ENCODE measurements at regions not wholly inside any gene's neighbourhood (a gene's known extent, or its start where the extent isn't known, plus 50 kb on each side); places are given as distances from the start of the nearest gene placed in this dataset.
"Not testable (repeated sequence)": the region's sequence is repeated elsewhere in the genome, so short reads cannot be mapped to it uniquely, and the experiment has no call there.

- no peak for DNase-seq (ENCODE audit: low read depth)
- no peak overlapping the region for H3K4me3 ChIP-seq (ENCODE audit: low read depth, low read length)
- in situ Hi-C loops (cut with HindIII; ENCODE audit: low sequenced_read_pairs), result no loop called here
- TF ChIP-seq CTCF (IDR thresholded peaks at IDR 0.05; ENCODE audit: low read depth, low read length, missing control alignments), result no peak
Observed at GRCh38 chr5:97267767-97268166, 84.7 kb upstream of the RIOK2 start.

DNA sequence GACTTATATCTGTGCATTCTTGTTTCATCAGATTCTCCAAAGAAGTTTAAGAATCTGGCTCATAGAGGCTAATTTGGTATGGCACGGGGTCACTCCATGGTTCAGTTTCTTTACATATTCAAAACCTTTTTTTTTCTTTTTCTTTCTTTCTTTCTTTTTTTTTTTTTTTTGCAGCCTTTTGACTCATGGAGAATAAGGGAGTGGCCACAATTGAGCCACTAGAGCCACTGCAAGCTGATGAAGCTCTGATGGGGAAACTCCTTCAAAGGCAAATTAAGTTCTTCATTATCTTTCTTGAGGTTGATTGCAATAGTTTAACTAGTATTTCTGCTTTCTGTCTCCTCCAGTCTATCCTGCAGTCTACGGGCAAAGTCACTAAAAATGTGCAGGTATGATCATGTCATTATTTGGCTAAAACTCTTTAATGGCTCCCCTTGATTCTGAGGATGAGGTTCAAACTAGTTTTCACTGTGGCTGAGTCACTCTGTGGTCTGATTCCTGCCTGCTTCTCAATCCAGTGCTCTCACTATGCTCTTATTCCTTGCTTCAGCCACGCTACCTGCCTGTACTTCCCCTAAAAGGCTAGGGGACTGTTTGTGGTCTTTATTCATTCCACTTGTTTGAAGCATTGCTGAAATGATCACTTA is 93.5 kb upstream of the RIOK2 start:
- no peak for TF ChIP-seq CTCF (IDR thresholded peaks at IDR 0.05; ENCODE audit: low read depth, low read length, missing control alignments)
- DNase-seq (ENCODE audit: low read depth), result no peak
- no peak overlapping the region for H3K4me3 ChIP-seq (ENCODE audit: low read depth, low read length)
- in situ Hi-C loops (cut with HindIII; ENCODE audit: low sequenced_read_pairs), result no loop called here

- no peak overlapping the region for H3K4me3 ChIP-seq (ENCODE audit: low read depth, low read length)
- DNase-seq (ENCODE audit: low read depth), result no peak
- no peak for TF ChIP-seq CTCF (IDR thresholded peaks at IDR 0.05; ENCODE audit: low read depth, low read length, missing control alignments)
- in situ Hi-C loops (cut with HindIII; ENCODE audit: low sequenced_read_pairs), result no loop called here
Observed at GRCh38 chr5:97281257-97281656, 98.2 kb upstream of the RIOK2 start.

DNA sequence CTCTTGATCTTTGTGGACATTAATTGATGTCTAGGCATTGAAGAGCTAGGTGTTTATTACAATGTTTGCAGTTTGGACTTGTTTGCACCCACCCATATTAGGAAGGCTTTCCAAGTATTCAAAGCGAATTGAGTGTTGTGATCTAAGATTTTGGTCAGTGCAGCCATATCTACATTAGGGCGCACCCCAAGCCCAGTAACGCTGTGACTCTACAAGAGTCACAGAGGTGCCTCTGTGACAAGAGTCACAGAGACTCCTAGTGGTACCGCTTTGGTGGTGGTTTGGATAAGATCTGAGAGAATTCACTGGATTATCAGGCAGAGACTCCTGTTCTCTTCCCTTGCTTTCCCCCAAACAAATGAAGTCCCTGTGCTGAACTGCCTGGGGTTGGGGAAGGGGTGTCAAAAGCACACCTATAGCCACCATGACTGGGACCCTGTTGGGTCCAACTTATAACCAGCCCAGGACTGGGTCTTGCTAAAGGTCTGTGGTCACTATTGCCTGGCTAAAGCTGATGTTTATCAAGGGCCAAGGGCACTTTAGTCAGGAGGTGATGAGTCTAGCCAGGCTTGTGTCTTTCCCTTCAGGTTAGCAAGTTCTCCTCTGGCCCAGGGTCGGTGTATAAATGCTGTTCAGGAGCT is 114.1 kb upstream of the RIOK2 start:
- H3K4me3 ChIP-seq (ENCODE audit: low read depth, low read length), result no peak overlapping the region
- TF ChIP-seq CTCF (IDR thresholded peaks at IDR 0.05; ENCODE audit: low read depth, low read length, missing control alignments), result peak; percentile 16
- DNase-seq (ENCODE audit: low read depth), result no peak
- in situ Hi-C loops (cut with HindIII; ENCODE audit: low sequenced_read_pairs), result no loop called here

- no peak for TF ChIP-seq CTCF (IDR thresholded peaks at IDR 0.05; ENCODE audit: low read depth, low read length, missing control alignments)
- H3K4me3 ChIP-seq (ENCODE audit: low read depth, low read length), result no peak overlapping the region
- in situ Hi-C loops (cut with HindIII; ENCODE audit: low sequenced_read_pairs), result no loop called here
- DNase-seq (ENCODE audit: low read depth), result no peak
Observed at GRCh38 chr5:97297704-97298091, 114.7 kb upstream of the RIOK2 start.

GRCh38 chr5:97301181-97301580 is 118.1 kb upstream of the RIOK2 start:
- DNase-seq (ENCODE audit: low read depth); H3K4me3 ChIP-seq (ENCODE audit: low read depth, low read length); in situ Hi-C loops (cut with HindIII; ENCODE audit: low sequenced_read_pairs): not testable (repeated sequence)

DNA sequence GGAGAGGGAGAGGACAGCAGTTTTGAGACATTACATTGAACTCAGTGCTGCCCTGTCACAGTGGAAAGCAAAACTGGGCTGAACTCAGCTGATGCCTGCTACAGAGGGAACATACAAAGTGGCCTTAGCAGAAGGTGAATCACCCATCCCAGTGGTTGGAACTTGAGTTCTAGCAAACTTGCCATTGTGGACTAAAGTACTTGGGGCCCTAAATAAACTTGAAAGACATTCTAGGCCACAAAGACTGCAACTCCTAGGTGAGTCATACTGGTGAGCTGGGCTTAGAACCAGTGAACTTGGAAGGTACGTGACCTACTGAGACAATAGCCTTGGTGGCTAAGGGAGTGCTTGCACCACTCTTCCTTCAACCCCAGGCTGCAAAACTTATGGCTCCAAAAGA is 155.7 kb upstream of the RIOK2 start:
- TF ChIP-seq CTCF (IDR thresholded peaks at IDR 0.05; ENCODE audit: low read depth, low read length, missing control alignments), result no peak
- DNase-seq (ENCODE audit: low read depth), result no peak
- no peak overlapping the region for H3K4me3 ChIP-seq (ENCODE audit: low read depth, low read length)
- in situ Hi-C loops (cut with HindIII; ENCODE audit: low sequenced_read_pairs), result no loop called here

All from astrocyte of the cerebellum (primary cell).